ENCODE measurements at regions not wholly inside any gene's neighbourhood (a gene's known extent, or its start where the extent isn't known, plus 50 kb on each side); places are given as distances from the start of the nearest gene placed in this dataset.

DNA sequence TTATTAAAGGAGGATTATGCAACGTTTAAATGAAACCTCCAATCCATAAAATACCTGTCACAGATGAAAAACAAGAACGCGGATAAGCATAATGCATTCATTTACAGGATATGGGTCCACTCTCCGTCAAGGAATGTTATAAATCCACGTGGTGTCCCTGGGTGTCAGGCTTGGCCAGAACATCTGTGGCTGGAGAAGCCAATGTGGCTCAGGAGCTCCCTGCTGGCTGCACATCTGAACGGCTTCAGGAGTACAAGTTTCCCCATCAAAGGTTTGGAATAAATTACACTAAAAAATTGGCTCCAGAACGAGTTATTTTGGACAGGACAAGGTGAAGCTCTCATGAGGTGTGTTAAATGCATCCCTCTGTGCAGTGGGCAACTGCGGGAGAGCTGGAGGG is 87.8 kb upstream of the LEF1 start:
- Mint-ChIP-seq H3K36me3 (ENCODE audit: insufficient read depth) (no peaks in the 10 kb centered on the region), H3K4me3 (ENCODE audit: low read depth) (no peak overlapping the region), H3K4me1 (ENCODE audit: low read depth) (no peaks in the 10 kb centered on the region), H3K27me3 (peaks cover 2% of the 10 kb centered on the region), H3K9me3 (ENCODE audit: low read depth) (no peaks in the 10 kb centered on the region), H3K27ac (no peak overlapping the region)
- DNase-seq (ENCODE audit: low spot score, unreplicated experiment): no peak
- TF ChIP-seq, protein P1, sequence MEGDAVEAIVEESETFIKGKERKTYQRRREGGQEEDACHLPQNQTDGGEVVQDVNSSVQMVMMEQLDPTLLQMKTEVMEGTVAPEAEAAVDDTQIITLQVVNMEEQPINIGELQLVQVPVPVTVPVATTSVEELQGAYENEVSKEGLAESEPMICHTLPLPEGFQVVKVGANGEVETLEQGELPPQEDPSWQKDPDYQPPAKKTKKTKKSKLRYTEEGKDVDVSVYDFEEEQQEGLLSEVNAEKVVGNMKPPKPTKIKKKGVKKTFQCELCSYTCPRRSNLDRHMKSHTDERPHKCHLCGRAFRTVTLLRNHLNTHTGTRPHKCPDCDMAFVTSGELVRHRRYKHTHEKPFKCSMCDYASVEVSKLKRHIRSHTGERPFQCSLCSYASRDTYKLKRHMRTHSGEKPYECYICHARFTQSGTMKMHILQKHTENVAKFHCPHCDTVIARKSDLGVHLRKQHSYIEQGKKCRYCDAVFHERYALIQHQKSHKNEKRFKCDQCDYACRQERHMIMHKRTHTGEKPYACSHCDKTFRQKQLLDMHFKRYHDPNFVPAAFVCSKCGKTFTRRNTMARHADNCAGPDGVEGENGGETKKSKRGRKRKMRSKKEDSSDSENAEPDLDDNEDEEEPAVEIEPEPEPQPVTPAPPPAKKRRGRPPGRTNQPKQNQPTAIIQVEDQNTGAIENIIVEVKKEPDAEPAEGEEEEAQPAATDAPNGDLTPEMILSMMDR (IDR thresholded peaks at IDR 0.05; ENCODE audit: unreplicated experiment): no peak

DNA sequence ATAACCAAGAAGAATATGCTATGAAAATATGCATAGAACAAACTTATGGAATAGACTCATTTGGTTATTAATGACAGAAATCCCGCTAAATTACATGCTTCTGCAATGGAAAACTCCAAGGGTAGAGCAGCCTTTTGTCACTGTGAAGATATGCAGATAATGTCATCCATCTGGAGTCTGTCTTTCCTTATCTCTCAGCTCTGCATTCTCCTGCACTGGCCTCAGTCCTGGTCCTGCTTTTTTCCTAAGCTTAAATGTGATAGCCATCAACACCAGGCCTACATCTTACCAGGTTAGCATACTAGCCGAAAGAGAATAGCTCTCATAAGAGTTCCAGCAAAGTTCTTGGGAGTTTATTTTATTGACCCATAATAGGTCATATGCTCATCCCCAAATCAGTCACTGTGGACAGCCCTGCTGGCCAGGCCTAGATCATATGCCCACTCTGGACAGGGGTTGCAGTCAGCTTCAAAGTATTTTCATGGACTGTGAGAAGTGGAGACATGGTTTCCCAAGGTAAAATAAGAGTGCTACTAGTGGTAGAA is 86.5 kb upstream of the LEF1 start:
- H3K27ac Mint-ChIP-seq: no peak overlapping the region
- no peaks in the 10 kb centered on the region for H3K36me3 Mint-ChIP-seq (ENCODE audit: insufficient read depth)
- no peak for DNase-seq (ENCODE audit: low spot score, unreplicated experiment)
- H3K4me3 Mint-ChIP-seq (ENCODE audit: low read depth): no peak overlapping the region
- TF ChIP-seq, protein P1 (IDR thresholded peaks at IDR 0.05; ENCODE audit: unreplicated experiment): no peak
- H3K27me3 Mint-ChIP-seq: peaks cover 2% of the 10 kb centered on the region
- H3K9me3 Mint-ChIP-seq (ENCODE audit: low read depth): no peaks in the 10 kb centered on the region
- H3K4me1 Mint-ChIP-seq (ENCODE audit: low read depth): no peaks in the 10 kb centered on the region

DNA sequence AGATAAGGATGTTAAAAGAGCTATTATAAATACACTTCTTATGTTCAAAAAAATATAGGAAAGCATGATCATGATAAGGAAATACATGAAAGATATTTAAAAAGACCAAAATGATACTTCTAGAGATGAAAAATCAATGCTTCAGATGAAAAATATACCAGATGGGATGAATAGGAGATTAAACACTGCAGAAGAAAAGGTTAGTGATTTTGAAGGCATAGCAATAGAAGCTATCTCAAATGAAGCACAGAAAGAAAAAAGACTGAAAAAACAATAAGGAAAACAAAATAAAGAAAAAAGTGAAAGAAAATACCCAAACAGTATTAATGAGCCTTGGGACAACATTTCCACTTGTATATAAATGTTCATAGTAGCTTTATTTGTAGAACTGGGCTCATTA is 80.7 kb upstream of the LEF1 start:
- Mint-ChIP-seq H3K27ac (no peak overlapping the region), H3K36me3 (ENCODE audit: insufficient read depth) (peaks cover 2% of the 10 kb centered on the region), H3K9me3 (ENCODE audit: low read depth) (peaks cover 11% of the 10 kb centered on the region), H3K27me3 (no peaks in the 10 kb centered on the region), H3K4me1 (ENCODE audit: low read depth) (no peaks in the 10 kb centered on the region), H3K4me3 (ENCODE audit: low read depth) (no peak overlapping the region)
- no peak for DNase-seq (ENCODE audit: low spot score, unreplicated experiment)
- TF ChIP-seq, protein P1 (IDR thresholded peaks at IDR 0.05; ENCODE audit: unreplicated experiment): no peak

DNA sequence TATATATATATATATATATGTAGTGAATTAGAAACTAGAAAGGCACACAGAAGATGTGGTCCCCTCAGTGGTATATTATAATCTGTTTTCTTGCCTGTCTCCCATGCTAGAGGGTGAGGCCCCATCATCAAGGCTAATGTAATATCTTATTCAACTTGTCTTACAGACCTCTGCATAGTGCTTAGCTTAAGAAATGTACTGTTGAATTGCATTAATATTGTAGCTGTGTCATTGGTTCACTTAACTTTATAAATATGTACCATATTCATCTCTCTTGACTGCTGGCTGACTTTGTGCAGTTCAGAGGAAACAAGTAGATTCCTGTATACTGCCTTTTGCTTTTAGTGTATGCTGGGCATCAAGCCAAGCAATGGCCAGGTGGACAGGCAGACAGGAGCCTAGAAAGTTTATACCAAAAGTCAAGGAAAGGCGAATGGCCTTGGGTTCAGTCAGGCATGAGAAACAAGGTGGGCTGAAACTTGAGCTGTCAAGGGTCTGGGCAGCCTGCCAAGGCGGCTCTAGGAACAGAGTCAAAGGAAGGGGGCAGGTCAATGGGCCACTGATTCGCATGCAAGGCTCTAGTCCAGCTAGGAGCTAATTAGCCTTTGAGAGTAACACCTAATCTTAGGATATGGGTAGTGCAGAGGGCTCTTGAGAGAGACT is 78.8 kb upstream of the LEF1 start:
- no peaks in the 10 kb centered on the region for H3K4me1 Mint-ChIP-seq (ENCODE audit: low read depth)
- H3K27me3 Mint-ChIP-seq: no peaks in the 10 kb centered on the region
- TF ChIP-seq, protein P1 (IDR thresholded peaks at IDR 0.05; ENCODE audit: unreplicated experiment): no peak
- peaks cover 2% of the 10 kb centered on the region for H3K36me3 Mint-ChIP-seq (ENCODE audit: insufficient read depth)
- peaks cover 11% of the 10 kb centered on the region for H3K9me3 Mint-ChIP-seq (ENCODE audit: low read depth)
- DNase-seq (ENCODE audit: low spot score, unreplicated experiment): no peak
- no peak overlapping the region for H3K27ac Mint-ChIP-seq
- H3K4me3 Mint-ChIP-seq (ENCODE audit: low read depth): no peak overlapping the region

DNA sequence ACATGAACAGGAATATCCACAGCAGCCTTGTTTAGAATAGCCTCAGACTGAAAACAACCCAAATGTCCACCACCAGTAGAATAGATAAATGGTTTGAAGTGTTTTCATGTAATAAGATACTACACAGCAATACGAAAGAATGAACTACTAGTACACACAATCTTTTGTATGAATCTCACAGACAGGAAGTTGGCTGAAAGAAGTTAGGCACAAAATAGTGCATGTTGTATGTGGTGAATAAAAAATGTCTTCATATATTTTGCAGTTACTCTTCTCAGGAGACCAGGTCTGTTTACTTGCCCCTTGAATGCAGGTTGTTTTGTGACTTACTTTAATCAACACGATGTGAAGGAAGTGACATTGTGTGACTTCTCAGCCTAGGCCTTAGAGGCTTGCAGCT is 75.9 kb upstream of the LEF1 start:
- peaks cover 2% of the 10 kb centered on the region for H3K36me3 Mint-ChIP-seq (ENCODE audit: insufficient read depth)
- DNase-seq (ENCODE audit: low spot score, unreplicated experiment): no peak
- H3K27ac Mint-ChIP-seq: no peak overlapping the region
- no peaks in the 10 kb centered on the region for H3K27me3 Mint-ChIP-seq
- peaks cover 6% of the 10 kb centered on the region for H3K9me3 Mint-ChIP-seq (ENCODE audit: low read depth)
- TF ChIP-seq, protein P1 (IDR thresholded peaks at IDR 0.05; ENCODE audit: unreplicated experiment): no peak
- no peak overlapping the region for H3K4me3 Mint-ChIP-seq (ENCODE audit: low read depth)
- H3K4me1 Mint-ChIP-seq (ENCODE audit: low read depth): no peaks in the 10 kb centered on the region

All from progenitor cell of endocrine pancreas (in vitro differentiated cells).